ENCODE measurements at regions not wholly inside any gene's neighbourhood (a gene's known extent, or its start where the extent isn't known, plus 50 kb on each side); places are given as distances from the start of the nearest gene placed in this dataset.

DNA sequence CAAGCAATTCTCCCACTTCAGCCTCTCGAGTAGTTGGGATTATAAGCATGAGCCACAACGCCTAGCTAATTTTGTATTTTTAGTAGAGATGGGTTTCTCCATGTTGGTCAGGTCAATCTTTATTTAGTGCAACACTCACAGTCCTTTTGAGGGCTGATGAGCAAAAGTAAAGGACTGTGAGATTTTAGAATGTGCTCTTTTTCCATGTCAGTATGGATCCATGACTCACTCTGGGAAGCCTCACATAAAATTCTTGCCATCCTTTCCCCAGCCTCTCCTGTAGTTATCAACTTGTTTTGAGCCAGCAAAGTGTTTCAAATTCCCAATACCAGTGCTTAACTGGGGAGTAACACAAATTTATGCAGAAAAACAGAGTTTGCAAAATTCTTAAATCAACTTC, 135.8 kb upstream of the CXCL12 start:
- Histone ChIP-seq H3K27me3 (no peaks in the 10 kb centered on the region), H3K4me1 (no peaks in the 10 kb centered on the region), H3K9me3 (peaks cover 3% of the 10 kb centered on the region), H3K36me3 (no peaks in the 10 kb centered on the region), H3K4me3 (no peak overlapping the region), H3K27ac (no peak overlapping the region)
- no peak for DNase-seq (ENCODE audit: low spot score in 2 of 2)
- WGBS, result 90% methylated on average over 2 of the region's 2 CpGs
- TF ChIP-seq, protein P1, sequence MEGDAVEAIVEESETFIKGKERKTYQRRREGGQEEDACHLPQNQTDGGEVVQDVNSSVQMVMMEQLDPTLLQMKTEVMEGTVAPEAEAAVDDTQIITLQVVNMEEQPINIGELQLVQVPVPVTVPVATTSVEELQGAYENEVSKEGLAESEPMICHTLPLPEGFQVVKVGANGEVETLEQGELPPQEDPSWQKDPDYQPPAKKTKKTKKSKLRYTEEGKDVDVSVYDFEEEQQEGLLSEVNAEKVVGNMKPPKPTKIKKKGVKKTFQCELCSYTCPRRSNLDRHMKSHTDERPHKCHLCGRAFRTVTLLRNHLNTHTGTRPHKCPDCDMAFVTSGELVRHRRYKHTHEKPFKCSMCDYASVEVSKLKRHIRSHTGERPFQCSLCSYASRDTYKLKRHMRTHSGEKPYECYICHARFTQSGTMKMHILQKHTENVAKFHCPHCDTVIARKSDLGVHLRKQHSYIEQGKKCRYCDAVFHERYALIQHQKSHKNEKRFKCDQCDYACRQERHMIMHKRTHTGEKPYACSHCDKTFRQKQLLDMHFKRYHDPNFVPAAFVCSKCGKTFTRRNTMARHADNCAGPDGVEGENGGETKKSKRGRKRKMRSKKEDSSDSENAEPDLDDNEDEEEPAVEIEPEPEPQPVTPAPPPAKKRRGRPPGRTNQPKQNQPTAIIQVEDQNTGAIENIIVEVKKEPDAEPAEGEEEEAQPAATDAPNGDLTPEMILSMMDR (IDR thresholded peaks at IDR 0.05), result no peak
- no peak for TF ChIP-seq POLR2A (IDR thresholded peaks at IDR 0.05)
- no peak for TF ChIP-seq EP300 (IDR thresholded peaks at IDR 0.05)
- TF ChIP-seq POLR2AphosphoS5 (IDR thresholded peaks at IDR 0.05), result no peak

DNA sequence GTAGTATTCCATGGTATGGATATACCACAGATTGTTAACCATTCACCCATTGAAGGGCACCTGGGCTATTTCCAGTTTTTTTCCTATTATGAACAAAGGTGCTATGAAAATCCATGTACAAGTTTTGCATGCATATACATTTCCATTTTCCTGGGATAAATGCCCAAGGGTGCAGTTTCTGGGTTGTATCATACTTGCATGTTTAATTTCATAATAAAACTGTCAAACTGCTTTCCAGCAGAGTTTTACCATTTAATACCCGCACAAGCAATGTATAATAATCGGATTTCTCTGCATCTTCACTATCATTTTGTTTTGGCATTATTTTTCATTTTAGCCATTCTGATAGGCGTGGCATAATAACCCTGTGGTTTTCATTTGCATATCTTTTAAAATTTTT, 154.3 kb upstream of the CXCL12 start:
- H3K27ac ChIP-seq, result no peak overlapping the region
- no peak for TF ChIP-seq POLR2A (IDR thresholded peaks at IDR 0.05)
- TF ChIP-seq, protein P1 (IDR thresholded peaks at IDR 0.05), result no peak
- no peak for TF ChIP-seq EP300 (IDR thresholded peaks at IDR 0.05)
- no peak for TF ChIP-seq POLR2AphosphoS5 (IDR thresholded peaks at IDR 0.05)
- no peaks in the 10 kb centered on the region for H3K27me3 ChIP-seq
- H3K9me3 ChIP-seq, result no peaks in the 10 kb centered on the region
- H3K4me1 ChIP-seq, result no peaks in the 10 kb centered on the region
- no peak overlapping the region for H3K4me3 ChIP-seq
- H3K36me3 ChIP-seq, result no peaks in the 10 kb centered on the region
- WGBS, result 88% methylated on average over 3 of the region's 3 CpGs
- DNase-seq (ENCODE audit: low spot score in 2 of 2), result no peak

DNA sequence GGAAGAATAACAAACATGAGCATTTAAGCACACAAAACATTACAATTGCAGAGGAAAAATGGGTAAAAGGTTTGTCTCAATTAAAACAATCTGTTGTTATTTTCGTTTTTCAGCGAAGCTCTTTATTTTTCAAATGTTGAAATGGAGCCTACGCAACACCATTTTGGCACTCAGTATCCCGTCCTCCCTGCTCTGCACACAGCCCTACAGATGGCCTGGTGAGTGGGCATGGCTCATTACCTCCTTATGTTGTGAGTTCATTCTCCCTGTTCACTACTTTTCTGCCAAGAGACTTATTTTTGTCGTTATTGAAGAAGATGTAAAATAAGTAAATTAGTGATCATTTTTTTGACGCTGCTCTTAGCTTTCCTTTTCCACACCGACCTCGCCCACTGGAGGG, 167.8 kb upstream of the CXCL12 start:
- Histone ChIP-seq H3K4me3 (no peak overlapping the region), H3K4me1 (no peaks in the 10 kb centered on the region), H3K27ac (no peak overlapping the region), H3K9me3 (peaks cover 14% of the 10 kb centered on the region), H3K36me3 (no peaks in the 10 kb centered on the region), H3K27me3 (no peaks in the 10 kb centered on the region)
- no peak for DNase-seq (ENCODE audit: low spot score in 2 of 2)
- TF ChIP-seq EP300 (IDR thresholded peaks at IDR 0.05) (no peak), POLR2AphosphoS5 (IDR thresholded peaks at IDR 0.05) (no peak), POLR2A (IDR thresholded peaks at IDR 0.05) (no peak)
- TF ChIP-seq, protein P1 (IDR thresholded peaks at IDR 0.05), result no peak
- 66% methylated on average over 8 of the region's 8 CpGs for WGBS

DNA sequence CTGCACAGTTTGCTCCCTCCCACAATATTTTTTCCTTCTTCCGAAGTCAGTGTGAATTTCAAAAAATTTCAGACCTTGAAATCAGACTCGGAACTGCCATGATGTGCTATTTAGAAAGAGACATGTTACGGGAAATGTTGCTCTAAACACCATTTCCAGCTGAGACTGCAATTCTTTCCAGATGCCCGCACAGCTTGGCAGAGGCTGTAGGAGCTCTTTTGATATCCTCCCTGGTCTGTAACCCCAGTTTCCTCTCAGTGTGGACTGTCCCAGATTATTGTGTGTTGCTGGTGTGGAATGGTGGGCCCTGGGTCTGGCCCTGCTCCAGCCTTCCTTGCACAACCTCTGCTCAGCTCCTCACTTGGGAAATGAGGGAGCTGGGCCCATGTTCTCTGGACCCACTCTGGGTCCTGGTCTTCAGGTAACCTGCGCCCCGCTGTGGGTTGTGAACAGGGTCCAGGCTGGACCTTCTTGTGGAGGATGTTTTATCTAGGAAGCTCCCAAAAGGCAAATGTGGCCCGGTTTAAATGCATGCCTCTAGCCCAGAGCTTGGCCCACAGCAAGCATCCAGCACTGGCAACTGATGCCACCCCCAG, 172.8 kb upstream of the CXCL12 start:
- TF ChIP-seq EP300 (IDR thresholded peaks at IDR 0.05), result no peak
- no peak for TF ChIP-seq POLR2AphosphoS5 (IDR thresholded peaks at IDR 0.05)
- TF ChIP-seq, protein P1 (IDR thresholded peaks at IDR 0.05), result no peak
- TF ChIP-seq POLR2A (IDR thresholded peaks at IDR 0.05), result no peak
- Histone ChIP-seq H3K9me3 (no peaks in the 10 kb centered on the region), H3K36me3 (no peaks in the 10 kb centered on the region), H3K27ac (no peak overlapping the region), H3K4me3 (no peak overlapping the region), H3K27me3 (no peaks in the 10 kb centered on the region), H3K4me1 (no peaks in the 10 kb centered on the region)
- DNase-seq (ENCODE audit: low spot score in 2 of 2), result no peak
- 62% methylated on average over 4 of the region's 7 CpGs for WGBS

DNA sequence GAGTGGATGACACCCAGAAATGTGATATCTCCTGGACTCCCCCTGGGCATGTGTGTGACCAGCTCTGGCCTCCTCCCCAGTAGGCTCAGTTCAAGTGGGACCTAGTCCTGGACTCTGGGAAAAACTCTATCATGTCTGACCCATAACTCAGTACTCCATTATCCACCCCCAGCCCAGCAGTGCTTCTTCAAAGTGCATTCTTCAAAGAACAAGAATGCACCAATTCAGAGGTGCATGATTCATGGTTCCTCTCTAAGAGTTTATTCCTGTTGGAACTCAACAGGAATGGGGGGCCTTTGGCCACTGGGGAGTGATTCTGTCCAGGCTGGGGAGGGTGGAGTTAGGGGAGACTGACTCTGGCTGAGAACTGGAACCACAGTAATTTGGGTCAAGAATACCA, 173.6 kb upstream of the CXCL12 start:
- H3K4me1 ChIP-seq, result no peaks in the 10 kb centered on the region
- DNase-seq (ENCODE audit: low spot score in 2 of 2), result no peak
- no peak overlapping the region for H3K4me3 ChIP-seq
- H3K36me3 ChIP-seq, result no peaks in the 10 kb centered on the region
- H3K27me3 ChIP-seq, result no peaks in the 10 kb centered on the region
- no peaks in the 10 kb centered on the region for H3K9me3 ChIP-seq
- H3K27ac ChIP-seq, result no peak overlapping the region
- TF ChIP-seq, protein P1 (IDR thresholded peaks at IDR 0.05), result no peak
- TF ChIP-seq POLR2A (IDR thresholded peaks at IDR 0.05), result no peak
